GM23338 (cell line): ENCODE measurements at regions not wholly inside any gene's neighbourhood (a gene's known extent, or its start where the extent isn't known, plus 50 kb on each side); places are given as distances from the start of the nearest gene placed in this dataset.

Experiments used
- ATAC-seq: fragments of 200-7000 bp; cut with Tn5 transposase; 3 replicates; pipeline ENCODE4 v1.9.1; 2020
- DNase-seq: peaks from one replicate; pipeline ENCODE4 v3.0.0-alpha.2; 2015; ENCODE audit warnings: low spot score
- H2AFZ ChIP-seq: fragments of 200-600 bp; sonication (generic); 2 replicates; pipeline ENCODE4 v1.8.0; 2016; ENCODE audit warnings: antibody characterized with exemption, mild to moderate bottlenecking, moderate library complexity
- H3F3A ChIP-seq: fragments of 200-600 bp; sonication (generic); replicated peaks from 2 replicates; pipeline ENCODE4 v1.8.0; 2017; ENCODE audit warnings: antibody characterized with exemption, mixed run types, low read depth
- H3K27ac ChIP-seq: fragments of 200-600 bp; sonication (generic); 2 replicates; pipeline ENCODE4 v1.6.1; 2016; ENCODE audit warnings: low read depth
- H3K27me3 ChIP-seq: fragments of 200-600 bp; sonication (generic); 2 replicates; pipeline ENCODE4 v1.8.0; 2016; ENCODE audit warnings: mild to moderate bottlenecking, mixed run types, moderate library complexity; ENCODE audit not compliant: insufficient read depth
- H3K36me3 ChIP-seq: fragments of 200-600 bp; sonication (generic); 2 replicates; pipeline ENCODE4 v1.8.0; 2016; ENCODE audit warnings: mild to moderate bottlenecking; ENCODE audit not compliant: insufficient read depth
- H3K4me1 ChIP-seq: fragments of 200-600 bp; sonication (generic); 2 replicates; pipeline ENCODE4 v1.8.0; 2016; ENCODE audit warnings: mild to moderate bottlenecking, moderate library complexity; ENCODE audit not compliant: insufficient read depth
- H3K4me2 ChIP-seq: fragments of 200-600 bp; sonication (generic); 2 replicates; pipeline ENCODE4 v1.7.1; 2017; ENCODE audit warnings: mixed run types
- H3K4me3 ChIP-seq: fragments of 200-600 bp; sonication (generic); 2 replicates; pipeline ENCODE4 v1.6.1; 2016; ENCODE audit warnings: mixed run types
- H3K79me2 ChIP-seq: fragments of 200-600 bp; sonication (generic); replicated peaks from 2 replicates; pipeline ENCODE4 v1.8.0; 2017; ENCODE audit warnings: mild to moderate bottlenecking; ENCODE audit not compliant: insufficient read depth
- H3K9me2 ChIP-seq: fragments of 200-600 bp; sonication (generic); 2 replicates; pipeline ENCODE4 v1.8.0; 2017; ENCODE audit not compliant: insufficient read depth
- H4K20me1 ChIP-seq: fragments of 200-600 bp; sonication (generic); replicated peaks from 2 replicates; pipeline ENCODE4 v1.8.0; 2017; ENCODE audit warnings: mild to moderate bottlenecking; ENCODE audit not compliant: insufficient read depth
- H3K27ac Mint-ChIP-seq: 2 replicates; pipeline ENCODE4 v1.8.0; 2020; ENCODE audit warnings: inconsistent platforms, mild to moderate bottlenecking, moderate library complexity, mixed read lengths
- H3K27me3 Mint-ChIP-seq: 3 replicates; pipeline ENCODE4 v1.8.0; 2022; ENCODE audit warnings: low read depth, mild to moderate bottlenecking, moderate library complexity, mixed read lengths, inconsistent platforms; ENCODE audit not compliant: insufficient read depth, poor library complexity
- H3K36me3 Mint-ChIP-seq: 3 replicates; pipeline ENCODE4 v1.8.0; 2021; ENCODE audit warnings: low read depth, mild to moderate bottlenecking, inconsistent platforms, moderate library complexity, mixed read lengths
- H3K4me1 Mint-ChIP-seq: 3 replicates; pipeline ENCODE4 v1.8.0; 2020; ENCODE audit warnings: mild to moderate bottlenecking, inconsistent platforms, mixed read lengths
- H3K4me3 Mint-ChIP-seq: 3 replicates; pipeline ENCODE4 v1.8.0; 2021; ENCODE audit warnings: moderate library complexity, mild to moderate bottlenecking, inconsistent platforms, mixed read lengths
- H3K9me3 Mint-ChIP-seq: 3 replicates; pipeline ENCODE4 v1.8.0; 2020; ENCODE audit warnings: moderate library complexity, mild to moderate bottlenecking, inconsistent platforms, mixed read lengths
- CREB1 ChIP-seq: fragments of 250-450 bp; sonication (Bioruptor Pico); IDR thresholded peaks from 2 replicates; pipeline ENCODE4 v1.5.0; 2020; ENCODE audit warnings: low read depth, mild to moderate bottlenecking, moderate library complexity
- EZH2 ChIP-seq: fragments of 200-600 bp; sonication (generic); IDR thresholded peaks from one replicate; pipeline ENCODE4 v1.8.0; 2017; ENCODE audit warnings: antibody characterized with exemption, mild to moderate bottlenecking, low read depth; ENCODE audit not compliant: unreplicated experiment
- EZH2phosphoT487 ChIP-seq: fragments of 200-600 bp; sonication (generic); IDR thresholded peaks from one replicate; pipeline ENCODE4 v1.8.1; 2018; ENCODE audit warnings: antibody characterized with exemption; ENCODE audit not compliant: unreplicated experiment
- JUNB ChIP-seq: IDR thresholded peaks from one replicate; pipeline ENCODE4 v1.6.1; 2016; ENCODE audit warnings: antibody characterized with exemption; ENCODE audit not compliant: unreplicated experiment
- NANOG ChIP-seq: IDR thresholded peaks from 2 replicates; pipeline ENCODE4 v1.6.1; 2016; ENCODE audit warnings: antibody characterized with exemption, borderline replicate concordance
- POLR2AphosphoS5 ChIP-seq: IDR thresholded peaks from 2 replicates; pipeline ENCODE4 v1.6.1; 2016; ENCODE audit warnings: antibody characterized with exemption, low read depth
- STAT1 ChIP-seq: IDR thresholded peaks from one replicate; pipeline ENCODE4 v1.6.1; 2016; ENCODE audit warnings: antibody characterized with exemption; ENCODE audit not compliant: unreplicated experiment
- ZNF114 ChIP-seq: fragments of 250-450 bp; sonication (Bioruptor Pico); IDR thresholded peaks from 2 replicates; pipeline ENCODE4 v1.5.0; 2020; ENCODE audit warnings: mild to moderate bottlenecking, moderate library complexity
- ZNF331 ChIP-seq: fragments of 250-450 bp; sonication (Bioruptor Pico); IDR thresholded peaks from 2 replicates; pipeline ENCODE4 v1.5.0; 2020; ENCODE audit warnings: low read depth, mild to moderate bottlenecking, moderate library complexity
- TF ChIP-seq, protein P1 (sequence below): fragments of 250-450 bp; sonication (Bioruptor Pico); IDR thresholded peaks from 2 replicates; pipeline ENCODE4 v1.5.0; 2020; ENCODE audit warnings: mild to moderate bottlenecking, moderate library complexity
- TF ChIP-seq, protein P2 (sequence below): IDR thresholded peaks from 2 replicates; pipeline ENCODE4 v1.6.1; 2016; ENCODE audit warnings: antibody characterized with exemption
- TF ChIP-seq, protein P3 (sequence below), 2 experiments: fragments of 200-600 bp in 1 of 2; sonication (generic) in 1 of 2; conservative IDR thresholded peaks; 2 replicates each; pipeline versions ENCODE4 v1.5.1 to v1.6.1; 2016 to 2017; ENCODE audit warnings: antibody characterized with exemption in 2 of 2, low read depth in 2 of 2, mild to moderate bottlenecking in 2 of 2, moderate library complexity in 1 of 2
- TF ChIP-seq, protein P4 (sequence below): IDR thresholded peaks from one replicate; pipeline ENCODE4 v1.6.1; 2018; ENCODE audit warnings: antibody characterized with exemption; ENCODE audit not compliant: unreplicated experiment

DNA sequence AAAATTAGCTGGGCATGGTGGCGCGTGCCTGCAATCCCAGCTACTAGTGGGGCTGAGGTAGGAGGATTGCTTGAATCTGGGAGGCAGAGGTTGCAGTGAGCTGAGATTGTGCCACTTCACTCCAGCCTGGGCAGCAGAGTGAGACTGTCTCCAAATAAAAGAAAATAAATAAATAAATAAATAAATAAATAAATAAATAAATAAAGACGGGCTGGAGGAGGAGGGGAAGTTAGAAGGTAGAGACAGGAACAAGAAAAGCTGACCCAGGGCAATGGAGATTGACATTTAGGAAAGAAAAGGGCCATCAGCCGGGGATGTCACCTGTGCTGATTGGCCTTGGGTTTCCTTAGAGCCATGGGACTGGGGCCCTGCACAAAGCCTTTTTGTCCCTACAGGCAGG lies 153.7 kb upstream of the IGSF21 start:
- H3K4me3 ChIP-seq = no peak overlapping the region
- H2AFZ ChIP-seq = no peak overlapping the region
- TF ChIP-seq, protein P1, sequence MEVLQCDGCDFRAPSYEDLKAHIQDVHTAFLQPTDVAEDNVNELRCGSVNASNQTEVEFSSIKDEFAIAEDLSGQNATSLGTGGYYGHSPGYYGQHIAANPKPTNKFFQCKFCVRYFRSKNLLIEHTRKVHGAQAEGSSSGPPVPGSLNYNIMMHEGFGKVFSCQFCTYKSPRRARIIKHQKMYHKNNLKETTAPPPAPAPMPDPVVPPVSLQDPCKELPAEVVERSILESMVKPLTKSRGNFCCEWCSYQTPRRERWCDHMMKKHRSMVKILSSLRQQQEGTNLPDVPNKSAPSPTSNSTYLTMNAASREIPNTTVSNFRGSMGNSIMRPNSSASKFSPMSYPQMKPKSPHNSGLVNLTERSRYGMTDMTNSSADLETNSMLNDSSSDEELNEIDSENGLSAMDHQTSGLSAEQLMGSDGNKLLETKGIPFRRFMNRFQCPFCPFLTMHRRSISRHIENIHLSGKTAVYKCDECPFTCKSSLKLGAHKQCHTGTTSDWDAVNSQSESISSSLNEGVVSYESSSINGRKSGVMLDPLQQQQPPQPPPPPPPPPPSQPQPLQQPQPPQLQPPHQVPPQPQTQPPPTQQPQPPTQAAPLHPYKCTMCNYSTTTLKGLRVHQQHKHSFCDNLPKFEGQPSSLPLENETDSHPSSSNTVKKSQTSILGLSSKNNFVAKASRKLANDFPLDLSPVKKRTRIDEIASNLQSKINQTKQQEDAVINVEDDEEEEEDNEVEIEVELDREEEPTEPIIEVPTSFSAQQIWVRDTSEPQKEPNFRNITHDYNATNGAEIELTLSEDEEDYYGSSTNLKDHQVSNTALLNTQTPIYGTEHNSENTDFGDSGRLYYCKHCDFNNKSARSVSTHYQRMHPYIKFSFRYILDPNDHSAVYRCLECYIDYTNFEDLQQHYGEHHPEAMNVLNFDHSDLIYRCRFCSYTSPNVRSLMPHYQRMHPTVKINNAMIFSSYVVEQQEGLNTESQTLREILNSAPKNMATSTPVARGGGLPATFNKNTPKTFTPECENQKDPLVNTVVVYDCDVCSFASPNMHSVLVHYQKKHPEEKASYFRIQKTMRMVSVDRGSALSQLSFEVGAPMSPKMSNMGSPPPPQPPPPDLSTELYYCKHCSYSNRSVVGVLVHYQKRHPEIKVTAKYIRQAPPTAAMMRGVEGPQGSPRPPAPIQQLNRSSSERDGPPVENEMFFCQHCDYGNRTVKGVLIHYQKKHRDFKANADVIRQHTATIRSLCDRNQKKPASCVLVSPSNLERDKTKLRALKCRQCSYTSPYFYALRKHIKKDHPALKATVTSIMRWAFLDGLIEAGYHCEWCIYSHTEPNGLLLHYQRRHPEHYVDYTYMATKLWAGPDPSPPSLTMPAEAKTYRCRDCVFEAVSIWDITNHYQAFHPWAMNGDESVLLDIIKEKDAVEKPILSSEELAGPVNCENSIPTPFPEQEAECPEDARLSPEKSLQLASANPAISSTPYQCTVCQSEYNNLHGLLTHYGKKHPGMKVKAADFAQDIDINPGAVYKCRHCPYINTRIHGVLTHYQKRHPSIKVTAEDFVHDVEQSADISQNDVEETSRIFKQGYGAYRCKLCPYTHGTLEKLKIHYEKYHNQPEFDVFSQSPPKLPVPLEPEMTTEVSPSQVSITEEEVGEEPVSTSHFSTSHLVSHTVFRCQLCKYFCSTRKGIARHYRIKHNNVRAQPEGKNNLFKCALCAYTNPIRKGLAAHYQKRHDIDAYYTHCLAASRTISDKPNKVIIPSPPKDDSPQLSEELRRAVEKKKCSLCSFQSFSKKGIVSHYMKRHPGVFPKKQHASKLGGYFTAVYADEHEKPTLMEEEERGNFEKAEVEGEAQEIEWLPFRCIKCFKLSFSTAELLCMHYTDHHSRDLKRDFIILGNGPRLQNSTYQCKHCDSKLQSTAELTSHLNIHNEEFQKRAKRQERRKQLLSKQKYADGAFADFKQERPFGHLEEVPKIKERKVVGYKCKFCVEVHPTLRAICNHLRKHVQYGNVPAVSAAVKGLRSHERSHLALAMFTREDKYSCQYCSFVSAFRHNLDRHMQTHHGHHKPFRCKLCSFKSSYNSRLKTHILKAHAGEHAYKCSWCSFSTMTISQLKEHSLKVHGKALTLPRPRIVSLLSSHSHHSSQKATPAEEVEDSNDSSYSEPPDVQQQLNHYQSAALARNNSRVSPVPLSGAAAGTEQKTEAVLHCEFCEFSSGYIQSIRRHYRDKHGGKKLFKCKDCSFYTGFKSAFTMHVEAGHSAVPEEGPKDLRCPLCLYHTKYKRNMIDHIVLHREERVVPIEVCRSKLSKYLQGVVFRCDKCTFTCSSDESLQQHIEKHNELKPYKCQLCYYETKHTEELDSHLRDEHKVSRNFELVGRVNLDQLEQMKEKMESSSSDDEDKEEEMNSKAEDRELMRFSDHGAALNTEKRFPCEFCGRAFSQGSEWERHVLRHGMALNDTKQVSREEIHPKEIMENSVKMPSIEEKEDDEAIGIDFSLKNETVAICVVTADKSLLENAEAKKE = no peak
- TF ChIP-seq, protein P2, sequence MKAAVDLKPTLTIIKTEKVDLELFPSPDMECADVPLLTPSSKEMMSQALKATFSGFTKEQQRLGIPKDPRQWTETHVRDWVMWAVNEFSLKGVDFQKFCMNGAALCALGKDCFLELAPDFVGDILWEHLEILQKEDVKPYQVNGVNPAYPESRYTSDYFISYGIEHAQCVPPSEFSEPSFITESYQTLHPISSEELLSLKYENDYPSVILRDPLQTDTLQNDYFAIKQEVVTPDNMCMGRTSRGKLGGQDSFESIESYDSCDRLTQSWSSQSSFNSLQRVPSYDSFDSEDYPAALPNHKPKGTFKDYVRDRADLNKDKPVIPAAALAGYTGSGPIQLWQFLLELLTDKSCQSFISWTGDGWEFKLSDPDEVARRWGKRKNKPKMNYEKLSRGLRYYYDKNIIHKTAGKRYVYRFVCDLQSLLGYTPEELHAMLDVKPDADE = no peak
- TF ChIP-seq CREB1 (no peak), EZH2phosphoT487 (no peak), STAT1 (no peak), JUNB (no peak), ZNF331 (CRISPR knock-in tag) (no peak), ZNF114 (CRISPR knock-in tag) (no peak), POLR2AphosphoS5 (no peak), EZH2 (no peak), NANOG (no peak)
- TF ChIP-seq, protein P3, sequence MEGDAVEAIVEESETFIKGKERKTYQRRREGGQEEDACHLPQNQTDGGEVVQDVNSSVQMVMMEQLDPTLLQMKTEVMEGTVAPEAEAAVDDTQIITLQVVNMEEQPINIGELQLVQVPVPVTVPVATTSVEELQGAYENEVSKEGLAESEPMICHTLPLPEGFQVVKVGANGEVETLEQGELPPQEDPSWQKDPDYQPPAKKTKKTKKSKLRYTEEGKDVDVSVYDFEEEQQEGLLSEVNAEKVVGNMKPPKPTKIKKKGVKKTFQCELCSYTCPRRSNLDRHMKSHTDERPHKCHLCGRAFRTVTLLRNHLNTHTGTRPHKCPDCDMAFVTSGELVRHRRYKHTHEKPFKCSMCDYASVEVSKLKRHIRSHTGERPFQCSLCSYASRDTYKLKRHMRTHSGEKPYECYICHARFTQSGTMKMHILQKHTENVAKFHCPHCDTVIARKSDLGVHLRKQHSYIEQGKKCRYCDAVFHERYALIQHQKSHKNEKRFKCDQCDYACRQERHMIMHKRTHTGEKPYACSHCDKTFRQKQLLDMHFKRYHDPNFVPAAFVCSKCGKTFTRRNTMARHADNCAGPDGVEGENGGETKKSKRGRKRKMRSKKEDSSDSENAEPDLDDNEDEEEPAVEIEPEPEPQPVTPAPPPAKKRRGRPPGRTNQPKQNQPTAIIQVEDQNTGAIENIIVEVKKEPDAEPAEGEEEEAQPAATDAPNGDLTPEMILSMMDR (conservative IDR thresholded peaks at IDR 0.05; ENCODE audit: low read depth in 2 of 2) = no peak
- TF ChIP-seq, protein P4, sequence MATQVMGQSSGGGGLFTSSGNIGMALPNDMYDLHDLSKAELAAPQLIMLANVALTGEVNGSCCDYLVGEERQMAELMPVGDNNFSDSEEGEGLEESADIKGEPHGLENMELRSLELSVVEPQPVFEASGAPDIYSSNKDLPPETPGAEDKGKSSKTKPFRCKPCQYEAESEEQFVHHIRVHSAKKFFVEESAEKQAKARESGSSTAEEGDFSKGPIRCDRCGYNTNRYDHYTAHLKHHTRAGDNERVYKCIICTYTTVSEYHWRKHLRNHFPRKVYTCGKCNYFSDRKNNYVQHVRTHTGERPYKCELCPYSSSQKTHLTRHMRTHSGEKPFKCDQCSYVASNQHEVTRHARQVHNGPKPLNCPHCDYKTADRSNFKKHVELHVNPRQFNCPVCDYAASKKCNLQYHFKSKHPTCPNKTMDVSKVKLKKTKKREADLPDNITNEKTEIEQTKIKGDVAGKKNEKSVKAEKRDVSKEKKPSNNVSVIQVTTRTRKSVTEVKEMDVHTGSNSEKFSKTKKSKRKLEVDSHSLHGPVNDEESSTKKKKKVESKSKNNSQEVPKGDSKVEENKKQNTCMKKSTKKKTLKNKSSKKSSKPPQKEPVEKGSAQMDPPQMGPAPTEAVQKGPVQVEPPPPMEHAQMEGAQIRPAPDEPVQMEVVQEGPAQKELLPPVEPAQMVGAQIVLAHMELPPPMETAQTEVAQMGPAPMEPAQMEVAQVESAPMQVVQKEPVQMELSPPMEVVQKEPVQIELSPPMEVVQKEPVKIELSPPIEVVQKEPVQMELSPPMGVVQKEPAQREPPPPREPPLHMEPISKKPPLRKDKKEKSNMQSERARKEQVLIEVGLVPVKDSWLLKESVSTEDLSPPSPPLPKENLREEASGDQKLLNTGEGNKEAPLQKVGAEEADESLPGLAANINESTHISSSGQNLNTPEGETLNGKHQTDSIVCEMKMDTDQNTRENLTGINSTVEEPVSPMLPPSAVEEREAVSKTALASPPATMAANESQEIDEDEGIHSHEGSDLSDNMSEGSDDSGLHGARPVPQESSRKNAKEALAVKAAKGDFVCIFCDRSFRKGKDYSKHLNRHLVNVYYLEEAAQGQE = no peak
- H3F3A ChIP-seq = no peaks in the 10 kb centered on the region
- H3K4me3 Mint-ChIP-seq = no peak overlapping the region
- H3K4me1 Mint-ChIP-seq = peaks cover 15% of the 10 kb centered on the region
- ATAC-seq (no peak), DNase-seq (no peak)
- H3K79me2 ChIP-seq = no peaks in the 10 kb centered on the region
- no peaks in the 10 kb centered on the region for H3K36me3 Mint-ChIP-seq
- no peaks in the 10 kb centered on the region for H3K36me3 ChIP-seq
- H3K27me3 ChIP-seq = no peaks in the 10 kb centered on the region
- peaks cover 11% of the 10 kb centered on the region for H3K4me1 ChIP-seq
- no peak overlapping the region for H3K4me2 ChIP-seq
- no peak overlapping the region for H3K27ac ChIP-seq
- H3K27me3 Mint-ChIP-seq = peaks cover 9% of the 10 kb centered on the region
- H3K9me2 ChIP-seq = no peaks in the 10 kb centered on the region
- no peaks in the 10 kb centered on the region for H3K9me3 Mint-ChIP-seq
- no peak overlapping the region for H3K27ac Mint-ChIP-seq
- no peaks in the 10 kb centered on the region for H4K20me1 ChIP-seq
